Liver (tissue), 7 donors: ENCODE measurements at regions not wholly inside any gene's neighbourhood (a gene's known extent, or its start where the extent isn't known, plus 50 kb on each side); places are given as distances from the start of the nearest gene placed in this dataset.

Experiments used
- DNase-seq: peaks from one replicate; pipeline ENCODE4 v3.0.0-alpha.2; 2017; ENCODE audit warnings: low spot score
- H3K27ac ChIP-seq, 2 donors: one replicate each; pipeline ENCODE4 v1.7.0; 2013; ENCODE audit warnings: inconsistent platforms in 2 of 2, low read length in 2 of 2, control low read depth in 1 of 2, low read depth in 1 of 2, mild to moderate bottlenecking in 1 of 2
- H3K27me3 ChIP-seq, 4 donors: one replicate each; pipeline versions ENCODE4 v1.6.1 to v1.7.0; 2013; ENCODE audit warnings: low read length in 3 of 4, inconsistent platforms in 1 of 4, mild to moderate bottlenecking in 1 of 4, moderate library complexity in 1 of 4; ENCODE audit not compliant: control insufficient read depth in 4 of 4, insufficient read depth in 4 of 4
- H3K36me3 ChIP-seq, 4 donors: one replicate each; pipeline versions ENCODE4 v1.6.1 to v1.7.0; 2013; ENCODE audit warnings: low read length in 3 of 4, mild to moderate bottlenecking in 3 of 4, low read depth in 1 of 4, moderate library complexity in 1 of 4; ENCODE audit not compliant: control insufficient read depth in 4 of 4, insufficient read depth in 3 of 4
- H3K4me1 ChIP-seq, 4 donors: one replicate each; pipeline versions ENCODE4 v1.6.1 to v1.7.0; 2013; ENCODE audit warnings: low read length in 3 of 4, mild to moderate bottlenecking in 3 of 4, moderate library complexity in 1 of 4; ENCODE audit not compliant: control insufficient read depth in 4 of 4, insufficient read depth in 4 of 4
- H3K4me3 ChIP-seq, 3 donors: one replicate each; pipeline versions ENCODE4 v1.6.1 to v1.7.0; 2013; ENCODE audit warnings: low read length in 3 of 3, control low read depth in 1 of 3, low read depth in 1 of 3, mild to moderate bottlenecking in 1 of 3
- H3K9ac ChIP-seq, 2 donors: one replicate each; pipeline ENCODE4 v1.7.0; 2013; ENCODE audit warnings: low read length in 2 of 2, mild to moderate bottlenecking in 2 of 2, moderate library complexity in 2 of 2, control low read depth in 1 of 2, low read depth in 1 of 2
- H3K9me3 ChIP-seq, 4 donors: one replicate each; pipeline versions ENCODE4 v1.6.1 to v1.7.0; 2013; ENCODE audit warnings: low read length in 3 of 4; ENCODE audit not compliant: control insufficient read depth in 4 of 4
- EGR1 ChIP-seq, 2 donors: IDR thresholded peaks; 2 replicates each; pipeline ENCODE4 v1.6.1; 2016 to 2018; ENCODE audit warnings: antibody characterized with exemption in 2 of 2, low read depth in 2 of 2
- FOXA1 ChIP-seq: IDR thresholded peaks from 2 replicates; pipeline ENCODE4 v1.6.1; 2016; ENCODE audit warnings: antibody characterized with exemption
- FOXA2 ChIP-seq: IDR thresholded peaks from 2 replicates; pipeline ENCODE4 v1.6.1; 2016; ENCODE audit warnings: antibody characterized with exemption
- GABPA ChIP-seq, 2 donors: IDR thresholded peaks in 1 of 2; conservative IDR thresholded peaks in 1 of 2; 2 replicates each; pipeline ENCODE4 v1.6.1; 2016; ENCODE audit warnings: antibody characterized with exemption in 2 of 2, mild to moderate bottlenecking in 1 of 2, moderate library complexity in 1 of 2
- HNF4A ChIP-seq, 2 donors: conservative IDR thresholded peaks; 2 replicates each; pipeline ENCODE4 v1.6.1; 2016; ENCODE audit warnings: antibody characterized with exemption in 2 of 2, mild to moderate bottlenecking in 2 of 2
- HNF4G ChIP-seq: IDR thresholded peaks from 2 replicates; pipeline ENCODE4 v1.6.1; 2016; ENCODE audit warnings: antibody characterized with exemption
- JUND ChIP-seq, 2 donors: IDR thresholded peaks; 2 replicates each; pipeline ENCODE4 v1.6.1; 2016; ENCODE audit warnings: antibody characterized with exemption in 2 of 2
- MAX ChIP-seq: IDR thresholded peaks from 2 replicates; pipeline ENCODE4 v1.6.1; 2016; ENCODE audit warnings: antibody characterized with exemption
- NR2F2 ChIP-seq: IDR thresholded peaks from 2 replicates; pipeline ENCODE4 v1.6.1; 2016; ENCODE audit warnings: antibody characterized with exemption
- RAD21 ChIP-seq, 2 donors: IDR thresholded peaks; 2 replicates each; pipeline ENCODE4 v1.6.1; 2016; ENCODE audit warnings: antibody characterized with exemption in 2 of 2, mild to moderate bottlenecking in 2 of 2
- REST ChIP-seq: IDR thresholded peaks from 2 replicates; pipeline ENCODE4 v1.6.1; 2016; ENCODE audit warnings: antibody characterized with exemption, mild to moderate bottlenecking
- RXRA ChIP-seq, 2 donors: IDR thresholded peaks; 2 replicates each; pipeline ENCODE4 v1.6.1; 2017 to 2018; ENCODE audit warnings: antibody characterized with exemption in 2 of 2, mild to moderate bottlenecking in 1 of 2
- SP1 ChIP-seq: IDR thresholded peaks from 2 replicates; pipeline ENCODE4 v1.6.1; 2018; ENCODE audit warnings: antibody characterized with exemption, mild to moderate bottlenecking
- TAF1 ChIP-seq: conservative IDR thresholded peaks from 2 replicates; pipeline ENCODE4 v1.6.1; 2016; ENCODE audit warnings: antibody characterized with exemption, mild to moderate bottlenecking
- YY1 ChIP-seq: IDR thresholded peaks from 2 replicates; pipeline ENCODE4 v1.6.1; 2016; ENCODE audit warnings: antibody characterized with exemption, mild to moderate bottlenecking
- WGBS: extraction: QIAGEN DNeasy Blood & Tissue Kit; methylation state at CpG from one replicate; pipeline ENCODE4 v1.1.7; 2013; 5-methylcytosine and 5-hydroxymethylcytosine counted together
- donor health status: healthy.
- donor health status: healthy.
- donor health status: healthy.
- donor health status: healthy.

- 76% methylated on average over 5 of the region's 5 CpGs for WGBS
- TF ChIP-seq FOXA1 (no peak), FOXA2 (no peak), EGR1 (IDR thresholded peaks at IDR 0.05; ENCODE audit: low read depth in 2 of 2) (no peak), YY1 (no peak), RAD21 (IDR thresholded peaks at IDR 0.05) (no peak), HNF4A (conservative IDR thresholded peaks at IDR 0.05) (no peak), NR2F2 (no peak), JUND (IDR thresholded peaks at IDR 0.05) (no peak)
Measured at GRCh38 chr2:220588148-220588547, 960.7 kb downstream of the SLC4A3 start.

GRCh38 chr2:220590476-220590875, 963.0 kb downstream of the SLC4A3 start:
- Histone ChIP-seq H3K9ac (no peak overlapping the region), H3K4me3 (no peak overlapping the region), H3K36me3 (no peaks in the 10 kb centered on the region), H3K27ac (no peak overlapping the region), H3K27me3 (peaks cover 0 to 4% (median 0%) of the 10 kb centered on the region in 4 donors), H3K4me1 (no peaks in the 10 kb centered on the region), H3K9me3 (no peaks in the 10 kb centered on the region)
- 88% methylated on average over 1 of the region's 1 CpG for WGBS
- TF ChIP-seq SP1 (no peak), HNF4A (conservative IDR thresholded peaks at IDR 0.05) (no peak), REST (no peak), TAF1 (no peak), NR2F2 (no peak), MAX (no peak)
- no peak for DNase-seq

More at GRCh38 chr2:220588148-220588547, 960.7 kb downstream of the SLC4A3 start:
- no peaks in the 10 kb centered on the region for H3K9me3 ChIP-seq
- H3K9ac ChIP-seq: no peak overlapping the region
- DNase-seq: no peak
- no peak overlapping the region for H3K27ac ChIP-seq
- no peak overlapping the region for H3K4me3 ChIP-seq
- peaks cover 0 to 4% (median 0%) of the 10 kb centered on the region in 4 donors for H3K27me3 ChIP-seq
- no peaks in the 10 kb centered on the region for H3K4me1 ChIP-seq
- H3K36me3 ChIP-seq: no peaks in the 10 kb centered on the region

- Histone ChIP-seq H3K27ac (no peak overlapping the region), H3K9ac (no peak overlapping the region), H3K4me1 (no peaks in the 10 kb centered on the region), H3K9me3 (no peaks in the 10 kb centered on the region), H3K27me3 (no peaks in the 10 kb centered on the region), H3K4me3 (no peak overlapping the region), H3K36me3 (no peaks in the 10 kb centered on the region)
- DNase-seq: no peak
- TF ChIP-seq HNF4A (conservative IDR thresholded peaks at IDR 0.05): no peak
- TF ChIP-seq YY1: no peak
- TF ChIP-seq HNF4G: no peak
- no peak for TF ChIP-seq RXRA (IDR thresholded peaks at IDR 0.05)
- no peak for TF ChIP-seq MAX
- no peak for TF ChIP-seq GABPA (IDR thresholded peaks at IDR 0.05 in 1 of 2, conservative IDR thresholded peaks at IDR 0.05 in 1 of 2)
- no peak for TF ChIP-seq RAD21 (IDR thresholded peaks at IDR 0.05)
- TF ChIP-seq SP1: no peak
- WGBS: 62% methylated on average over 1 of the region's 1 CpG
Measured at GRCh38 chr2:220593526-220593925, 966.1 kb downstream of the SLC4A3 start.
